Right lobe of liver (tissue), 4 donors: ENCODE measurements at regions not wholly inside any gene's neighbourhood (a gene's known extent, or its start where the extent isn't known, plus 50 kb on each side); places are given as distances from the start of the nearest gene placed in this dataset.

Source experiments
- POLR2A ChIP-seq: fragments of 450-650 bp; IDR thresholded peaks from one replicate; pipeline ENCODE4 v1.6.1; 2017; ENCODE audit warnings: antibody characterized with exemption, mild to moderate bottlenecking
- TF ChIP-seq, protein P1 (sequence below), 4 donors: fragments of 200-600 bp in 3 of 4; fragments of 450-650 bp in 1 of 4; IDR thresholded peaks; one replicate each; pipeline versions ENCODE4 v1.5.1 to v1.8.0; 2016 to 2022; ENCODE audit warnings: antibody characterized with exemption in 4 of 4, mild to moderate bottlenecking in 2 of 4
- donor health status: DM: no; HTN: no; CAD: no.
- donor health status: DM: no; HTN: no; CAD: no.
- donor health status: DM: no; HTN: yes; CAD: no.

DNA sequence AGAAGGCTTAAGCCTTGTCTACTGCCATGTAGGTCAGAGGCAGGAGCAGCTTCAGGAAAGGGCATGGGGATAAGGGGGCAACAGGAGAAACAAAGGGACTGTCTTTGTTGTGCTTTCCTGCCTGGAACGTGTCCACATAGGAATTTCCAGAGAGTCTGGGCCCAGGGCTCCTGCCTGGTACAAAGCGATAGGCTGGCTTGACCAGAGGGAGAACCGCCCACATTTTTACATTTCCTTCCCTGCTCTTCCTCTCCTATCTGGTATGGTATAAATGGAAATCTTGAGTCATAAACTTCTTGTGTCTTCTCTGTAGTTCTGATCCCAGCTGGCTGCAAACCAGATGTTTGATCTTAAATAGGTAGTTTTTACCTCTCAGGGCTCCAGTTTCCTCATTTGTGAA is 414.8 kb downstream of the HRH4 start:
- TF ChIP-seq, protein P1, sequence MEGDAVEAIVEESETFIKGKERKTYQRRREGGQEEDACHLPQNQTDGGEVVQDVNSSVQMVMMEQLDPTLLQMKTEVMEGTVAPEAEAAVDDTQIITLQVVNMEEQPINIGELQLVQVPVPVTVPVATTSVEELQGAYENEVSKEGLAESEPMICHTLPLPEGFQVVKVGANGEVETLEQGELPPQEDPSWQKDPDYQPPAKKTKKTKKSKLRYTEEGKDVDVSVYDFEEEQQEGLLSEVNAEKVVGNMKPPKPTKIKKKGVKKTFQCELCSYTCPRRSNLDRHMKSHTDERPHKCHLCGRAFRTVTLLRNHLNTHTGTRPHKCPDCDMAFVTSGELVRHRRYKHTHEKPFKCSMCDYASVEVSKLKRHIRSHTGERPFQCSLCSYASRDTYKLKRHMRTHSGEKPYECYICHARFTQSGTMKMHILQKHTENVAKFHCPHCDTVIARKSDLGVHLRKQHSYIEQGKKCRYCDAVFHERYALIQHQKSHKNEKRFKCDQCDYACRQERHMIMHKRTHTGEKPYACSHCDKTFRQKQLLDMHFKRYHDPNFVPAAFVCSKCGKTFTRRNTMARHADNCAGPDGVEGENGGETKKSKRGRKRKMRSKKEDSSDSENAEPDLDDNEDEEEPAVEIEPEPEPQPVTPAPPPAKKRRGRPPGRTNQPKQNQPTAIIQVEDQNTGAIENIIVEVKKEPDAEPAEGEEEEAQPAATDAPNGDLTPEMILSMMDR (IDR thresholded peaks at IDR 0.05) = no peak
- TF ChIP-seq POLR2A = no peak
